SW 1271 (cell line): ENCODE measurements at regions not wholly inside any gene's neighbourhood (a gene's known extent, or its start where the extent isn't known, plus 50 kb on each side); places are given as distances from the start of the nearest gene placed in this dataset.

Source experiments
- DNase-seq, 2 experiments: peaks; one replicate each; lab custom pipeline; 2025; lab: John Stamatoyannopoulos, UW

GRCh38 chr6:168722397-168722796 lies 281.4 kb downstream of the SMOC2 start:
- no peak for DNase-seq

GRCh38 chr6:168721571-168721970 lies 280.6 kb downstream of the SMOC2 start:
- no peak for DNase-seq

GRCh38 chr6:168719901-168720300 lies 278.9 kb downstream of the SMOC2 start:
- DNase-seq = no peak

GRCh38 chr6:168718821-168719475 lies 278.0 kb downstream of the SMOC2 start:
- no peak for DNase-seq
